GM12878 (cell line): ENCODE measurements at regions not wholly inside any gene's neighbourhood (a gene's known extent, or its start where the extent isn't known, plus 50 kb on each side); places are given as distances from the start of the nearest gene placed in this dataset.

ENCODE experiments used
- ATAC-seq: fragments of 200-7000 bp; cut with Tn5 transposase; 3 replicates; pipeline ENCODE4 v1.9.1; 2020; ENCODE audit warnings: mild to moderate bottlenecking, moderate library complexity
- BruUV-seq: library from RNA; stranded (reverse); fragments of 400-500 nt; replicated peaks from 2 replicates; lab custom pipeline; 2021; lab: Mats Ljungman, UMichigan
- CTCF ChIA-PET: fragments of 300-600 bp; sonication (Branson Sonifier 250); formaldehyde crosslinking; extraction: SDS; loops from one replicate; lab custom pipeline; 2021; ENCODE audit warnings: inconsistent platforms; lab: Yijun Ruan, JAX
- POLR2A ChIA-PET: fragments of 350-600 bp; formaldehyde crosslinking; extraction: SDS; loops from one replicate; lab custom pipeline; 2021; ENCODE audit warnings: inconsistent platforms; lab: Charles Lee
- RAD21 ChIA-PET: fragments of 300-600 bp; sonication (Branson Sonifier 250); formaldehyde crosslinking; loops from one replicate; lab custom pipeline; 2023; ENCODE audit warnings: antibody characterized with exemption; ENCODE audit not compliant: unreplicated experiment; lab: Charles Lee
- SMC1A ChIA-PET: fragments of 300-600 bp; sonication (Branson Sonifier 250); formaldehyde crosslinking; loops from one replicate; lab custom pipeline; 2023; ENCODE audit not compliant: unreplicated experiment, uncharacterized antibody; lab: Charles Lee
- DNase-seq: peaks from one replicate; pipeline ENCODE4 v3.0.0-alpha.2; 2011; ENCODE audit warnings: low read depth, low spot score
- FAIRE-seq: peaks from 3 replicates; lab custom pipeline; 2011; peaks lifted over from hg19 to GRCh38; lab: Jason Lieb, UNC
- H2AFZ ChIP-seq: 2 replicates; pipeline ENCODE4 v1.6.0; 2011; ENCODE audit warnings: low read depth, low read length, control low read depth; ENCODE audit not compliant: control insufficient read depth
- H3K27ac ChIP-seq: 2 replicates; pipeline ENCODE4 v1.5.1; 2011; ENCODE audit warnings: control low read depth; ENCODE audit not compliant: control insufficient read depth, insufficient read depth
- H3K27me3 ChIP-seq, 2 experiments: replicated peaks in 1 of 2; 2 replicates each; pipeline versions ENCODE4 v1.6.0 to v1.6.1; 2011; ENCODE audit warnings: low read length in 1 of 2; ENCODE audit not compliant: control insufficient read depth in 2 of 2, insufficient read depth in 2 of 2
- H3K36me3 ChIP-seq, 2 experiments: 2 replicates each; pipeline ENCODE4 v1.5.1; 2011; ENCODE audit warnings: low read length in 1 of 2; ENCODE audit not compliant: control insufficient read depth in 2 of 2, insufficient read depth in 2 of 2
- H3K4me1 ChIP-seq: 2 replicates; pipeline ENCODE4 v1.6.1; 2011; ENCODE audit warnings: mild to moderate bottlenecking, low read length, moderate library complexity, mixed read lengths; ENCODE audit not compliant: control insufficient read depth, insufficient read depth
- H3K4me2 ChIP-seq: 2 replicates; pipeline ENCODE4 v1.6.0; 2011; ENCODE audit warnings: control low read depth; ENCODE audit not compliant: control insufficient read depth, insufficient read depth
- H3K4me3 ChIP-seq: fragments of 200-600 bp; sonication (generic); 2 replicates; pipeline ENCODE4 v1.5.1; 2016
- H3K79me2 ChIP-seq: 2 replicates; pipeline ENCODE4 v1.6.0; 2011; ENCODE audit warnings: low read length; ENCODE audit not compliant: control insufficient read depth, insufficient read depth
- H3K9ac ChIP-seq: 2 replicates; pipeline ENCODE4 v1.8.0; 2011; ENCODE audit warnings: low read length, control low read depth, mixed read lengths; ENCODE audit not compliant: control insufficient read depth, insufficient read depth
- H3K9me3 ChIP-seq: replicated peaks from 3 replicates; pipeline ENCODE4 v1.5.1; 2011; ENCODE audit warnings: mild to moderate bottlenecking, low read length; ENCODE audit not compliant: control insufficient read depth, insufficient read depth
- H4K20me1 ChIP-seq: 2 replicates; pipeline ENCODE4 v1.6.0; 2011; ENCODE audit not compliant: control insufficient read depth, insufficient read depth
- BCLAF1 ChIP-seq: fragments of 450-650 bp; IDR thresholded peaks from 2 replicates; pipeline ENCODE4 v1.6.1; 2017; ENCODE audit warnings: antibody characterized with exemption, mild to moderate bottlenecking, moderate library complexity
- CBFB ChIP-seq: IDR thresholded peaks from 2 replicates; pipeline ENCODE4 v1.6.1; 2016; ENCODE audit warnings: antibody characterized with exemption, low read depth
- CREB1 ChIP-seq: IDR thresholded peaks from 2 replicates; pipeline ENCODE4 v1.6.1; 2012; ENCODE audit warnings: low read depth, mild to moderate bottlenecking, inconsistent platforms
- EP300 ChIP-seq, 2 experiments: fragments of 150-350 bp in 1 of 2; IDR thresholded peaks; 2 replicates each; pipeline ENCODE4 v1.6.1; 2011 to 2012; ENCODE audit warnings: low read depth in 2 of 2, low read length in 2 of 2, borderline replicate concordance in 1 of 2, improper control_type of control experiment in 1 of 2, inconsistent platforms in 1 of 2; ENCODE audit not compliant: control insufficient read depth in 1 of 2
- IKZF2 ChIP-seq, 2 experiments: fragments of 450-650 bp; IDR thresholded peaks; 2 replicates each; pipeline ENCODE4 v1.6.1; 2017; ENCODE audit warnings: mild to moderate bottlenecking in 2 of 2, moderate library complexity in 2 of 2
- JUND ChIP-seq: IDR thresholded peaks from 2 replicates; pipeline ENCODE4 v1.6.1; 2012; ENCODE audit warnings: low read depth, mild to moderate bottlenecking, low read length, improper control_type of control experiment, moderate library complexity
- NFYA ChIP-seq: IDR thresholded peaks from 2 replicates; pipeline ENCODE4 v1.6.1; 2011; ENCODE audit warnings: low read depth, mild to moderate bottlenecking, low read length, improper control_type of control experiment, borderline replicate concordance
- PML ChIP-seq: IDR thresholded peaks from 2 replicates; pipeline ENCODE4 v1.6.1; 2012; ENCODE audit warnings: low read length, inconsistent platforms
- PRDM15 ChIP-seq: fragments of 450-650 bp; formaldehyde crosslinking; IDR thresholded peaks from 2 replicates; pipeline ENCODE4 v1.4.0; 2020; ENCODE audit warnings: mild to moderate bottlenecking, moderate library complexity
- SIX5 ChIP-seq: IDR thresholded peaks from 2 replicates; pipeline ENCODE4 v1.6.1; 2011; ENCODE audit warnings: mild to moderate bottlenecking, low read depth, low read length, moderate library complexity; ENCODE audit not compliant: severe bottlenecking
- SMAD5 ChIP-seq: IDR thresholded peaks from 2 replicates; pipeline ENCODE4 v1.6.1; 2016; ENCODE audit warnings: antibody characterized with exemption, low read depth
- STAT3 ChIP-seq: IDR thresholded peaks from 2 replicates; pipeline ENCODE4 v1.6.1; 2011; ENCODE audit warnings: low read depth, low read length, improper control_type of control experiment
- TARDBP ChIP-seq: IDR thresholded peaks from 2 replicates; pipeline ENCODE4 v1.6.1; 2016; ENCODE audit warnings: borderline replicate concordance
- WRNIP1 ChIP-seq: IDR thresholded peaks from 2 replicates; pipeline ENCODE4 v1.6.1; 2011; ENCODE audit warnings: low read depth, low read length, improper control_type of control experiment, borderline replicate concordance
- YY1 ChIP-seq: IDR thresholded peaks from 2 replicates; pipeline ENCODE4 v1.6.1; 2011; ENCODE audit warnings: low read depth, mild to moderate bottlenecking, low read length
- ZNF592 ChIP-seq: fragments of 450-650 bp; IDR thresholded peaks from 2 replicates; pipeline ENCODE4 v1.6.1; 2017; ENCODE audit warnings: mild to moderate bottlenecking, moderate library complexity
- WGBS: methylation state at CpG from one replicate; pipeline ENCODE4 v1.1.6; 2016; ENCODE audit warnings: low lambda C conversion rate; ENCODE audit not compliant: insufficient replicate concordance, insufficient coverage; ENCODE audit errors: missing lambda C conversion rate; 5-methylcytosine and 5-hydroxymethylcytosine counted together
- in situ Hi-C: fragments of 300-500 bp; cut with MboI; formaldehyde crosslinking; loops from 9 replicates; pipeline ENCODE4 v1.14.3; 2018; ENCODE audit warnings: mixed read lengths
- intact Hi-C: fragments of 100-400 bp; cut with micrococcal nuclease; formaldehyde crosslinking; loops from one replicate; pipeline ENCODE4 v1.14.2; 2022; ENCODE audit not compliant: unreplicated experiment

GRCh38 chr6:140992678-140993077 lies 1140.0 kb upstream of the GJE1 start:
- ATAC-seq = no peak
- no peaks in the 10 kb centered on the region for H3K9me3 ChIP-seq
- no peak overlapping the region for H3K27ac ChIP-seq
- H3K9ac ChIP-seq = no peak overlapping the region
- BruUV-seq = no TSS peak
- H2AFZ ChIP-seq = no peak overlapping the region
- SMC1A ChIA-PET = interaction anchor here (0.7 kb wide), 1 partner anchor 499 kb away, joined by 3 read pairs; no protein-coding TSS in a partner anchor
- intact Hi-C loops = no loop called here
- H3K4me3 ChIP-seq = no peak overlapping the region
- H3K27me3 ChIP-seq = no peaks in the 10 kb centered on the region
- RAD21 ChIA-PET = no interaction called here
- no peaks in the 10 kb centered on the region for H4K20me1 ChIP-seq
- FAIRE-seq = no peak
- POLR2A ChIA-PET = no interaction called here
- H3K4me1 ChIP-seq = no peaks in the 10 kb centered on the region
- H3K79me2 ChIP-seq = no peaks in the 10 kb centered on the region
- no peak overlapping the region for H3K4me2 ChIP-seq
- WGBS = 13% methylated on average over 1 of the region's 1 CpG
- CTCF ChIA-PET = no interaction called here
- H3K36me3 ChIP-seq = no peaks in the 10 kb centered on the region
- in situ Hi-C loops = no loop called here
- no peak for DNase-seq
- TF ChIP-seq NFYA (no peak), JUND (no peak), PRDM15 (CRISPR knock-in tag) (no peak), SIX5 (no peak), CREB1 (no peak), STAT3 (no peak), TARDBP (no peak), PML (no peak), WRNIP1 (no peak), CBFB (no peak), ZNF592 (no peak), SMAD5 (no peak), EP300 (IDR thresholded peaks at IDR 0.05; ENCODE audit: borderline replicate concordance in 1 of 2, control insufficient read depth in 1 of 2, low read depth in 2 of 2, low read length in 2 of 2) (no peak), YY1 (no peak), BCLAF1 (no peak), IKZF2 (IDR thresholded peaks at IDR 0.05) (no peak)
